GM12872 (cell line): ENCODE measurements at regions not wholly inside any gene's neighbourhood (a gene's known extent, or its start where the extent isn't known, plus 50 kb on each side); places are given as distances from the start of the nearest gene placed in this dataset.

ENCODE experiments used
- CTCF ChIP-seq: IDR thresholded peaks from 3 replicates; pipeline ENCODE4 v1.5.1; 2011; ENCODE audit warnings: low read depth, mild to moderate bottlenecking, low read length, moderate library complexity; ENCODE audit not compliant: insufficient read depth

- TF ChIP-seq CTCF = no peak
These were observed 78.9 kb downstream of the UNCX start for GRCh38 chr7:1311406-1312135.

GRCh38 chr7:1312136-1313070 is 79.7 kb downstream of the UNCX start:
- TF ChIP-seq CTCF = no peak

GRCh38 chr7:1313613-1314012 is 80.9 kb downstream of the UNCX start:
- no peak for TF ChIP-seq CTCF

- TF ChIP-seq CTCF = no peak
These were observed 81.6 kb downstream of the UNCX start for GRCh38 chr7:1314021-1314907.

- no peak for TF ChIP-seq CTCF
These were observed 82.3 kb downstream of the UNCX start for GRCh38 chr7:1314908-1315450.

GRCh38 chr7:1316086-1316485 is 83.4 kb downstream of the UNCX start:
- no peak for TF ChIP-seq CTCF
